GM12875 (cell line): ENCODE measurements at regions not wholly inside any gene's neighbourhood (a gene's known extent, or its start where the extent isn't known, plus 50 kb on each side); places are given as distances from the start of the nearest gene placed in this dataset.
"Not testable (repeated sequence)": the region's sequence is repeated elsewhere in the genome, so short reads cannot be mapped to it uniquely, and the experiment has no call there.

Experiments used
- H3K4me3 ChIP-seq: one replicate; pipeline ENCODE4 v1.5.1; 2011; ENCODE audit warnings: low read depth, low read length, control low read depth
- CTCF ChIP-seq: IDR thresholded peaks from 2 replicates; pipeline ENCODE4 v1.5.1; 2011; ENCODE audit warnings: low read depth, mild to moderate bottlenecking, control low read depth, inconsistent platforms, low read length, moderate library complexity, borderline replicate concordance; ENCODE audit not compliant: insufficient read depth

GRCh38 chr3:31092748-31093589 is 198.5 kb upstream of the GADL1 start:
- no peak for TF ChIP-seq CTCF
- H3K4me3 ChIP-seq, result no peak overlapping the region

- H3K4me3 ChIP-seq, result no peak overlapping the region
- TF ChIP-seq CTCF, result no peak
Measured at GRCh38 chr3:31093606-31094005, 199.1 kb upstream of the GADL1 start.

- no peak overlapping the region for H3K4me3 ChIP-seq
- TF ChIP-seq CTCF, result no peak
Measured at GRCh38 chr3:31094048-31094447, 199.6 kb upstream of the GADL1 start.

- H3K4me3 ChIP-seq, result no peak overlapping the region
- no peak for TF ChIP-seq CTCF
Measured at GRCh38 chr3:31095255-31095654, 200.8 kb upstream of the GADL1 start.

- no peak overlapping the region for H3K4me3 ChIP-seq
- no peak for TF ChIP-seq CTCF
Measured at GRCh38 chr3:31096661-31097395, 202.4 kb upstream of the GADL1 start.

GRCh38 chr3:31100519-31100918 is 206.1 kb upstream of the GADL1 start:
- no peak overlapping the region for H3K4me3 ChIP-seq
- no peak for TF ChIP-seq CTCF

GRCh38 chr3:31101285-31101684 is 206.8 kb upstream of the GADL1 start:
- H3K4me3 ChIP-seq, result not testable (repeated sequence)
